Fibroblast of skin of left biceps (primary cell): ENCODE measurements at regions not wholly inside any gene's neighbourhood (a gene's known extent, or its start where the extent isn't known, plus 50 kb on each side); places are given as distances from the start of the nearest gene placed in this dataset.

Source experiments
- DNase-seq, 2 experiments: peaks; one replicate each; pipeline ENCODE4 v3.0.0-alpha.2; 2013; ENCODE audit warnings: low read depth in 2 of 2

DNA sequence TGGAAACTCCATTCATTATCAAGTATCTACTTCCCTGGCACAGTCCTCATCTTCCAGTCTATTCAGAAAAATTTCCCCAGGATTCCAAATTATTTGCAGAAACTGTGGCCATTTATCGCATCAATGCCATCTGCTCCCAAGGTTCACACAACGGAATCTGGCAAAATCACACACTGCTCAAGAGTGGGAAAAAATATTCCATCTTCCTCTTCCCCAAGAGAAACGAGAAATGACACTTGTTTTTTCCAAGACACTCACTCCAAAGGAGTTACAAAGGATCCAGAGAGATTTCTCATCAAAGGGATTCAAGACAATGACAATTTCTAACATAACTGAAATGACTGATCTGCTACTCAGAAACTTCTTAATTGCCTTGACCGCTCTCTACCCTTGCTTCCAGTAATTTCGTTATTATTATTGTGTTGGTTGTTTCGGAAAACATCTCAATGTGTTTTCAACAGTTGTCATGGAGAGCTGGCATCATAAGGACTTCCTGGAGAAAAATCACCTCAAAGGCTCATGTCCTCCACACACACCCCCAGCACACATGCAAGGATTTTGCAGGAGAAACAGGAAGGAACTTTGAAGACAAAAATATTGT, 128.0 kb downstream of the PSMG1 start:
- no peak for DNase-seq

GRCh38 chr21:39054066-39054465, 129.2 kb downstream of the PSMG1 start:
- no peak for DNase-seq

GRCh38 chr21:39053126-39053525, 130.1 kb downstream of the PSMG1 start:
- no peak for DNase-seq

- DNase-seq: no peak
Observed at GRCh38 chr21:39052718-39053117, 130.5 kb downstream of the PSMG1 start.

DNA sequence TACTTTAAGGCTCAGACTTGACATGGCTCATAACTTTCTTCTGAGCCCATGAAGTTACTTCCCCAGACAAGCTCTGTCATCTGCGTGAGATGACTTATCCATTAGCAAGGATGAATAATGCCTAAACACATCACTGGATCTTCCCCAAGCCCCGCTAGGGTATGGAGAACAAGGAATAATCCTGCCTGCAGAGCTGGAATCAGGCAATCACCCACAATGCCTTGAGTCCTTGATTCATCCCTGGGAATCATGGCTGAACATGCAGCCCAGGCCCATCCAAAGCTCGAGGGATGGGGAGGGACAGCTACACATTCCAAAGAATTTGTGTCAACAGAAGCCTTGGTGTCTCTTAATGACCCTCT, 131.7 kb downstream of the PSMG1 start:
- peak; percentile 36 to 54 for DNase-seq

DNA sequence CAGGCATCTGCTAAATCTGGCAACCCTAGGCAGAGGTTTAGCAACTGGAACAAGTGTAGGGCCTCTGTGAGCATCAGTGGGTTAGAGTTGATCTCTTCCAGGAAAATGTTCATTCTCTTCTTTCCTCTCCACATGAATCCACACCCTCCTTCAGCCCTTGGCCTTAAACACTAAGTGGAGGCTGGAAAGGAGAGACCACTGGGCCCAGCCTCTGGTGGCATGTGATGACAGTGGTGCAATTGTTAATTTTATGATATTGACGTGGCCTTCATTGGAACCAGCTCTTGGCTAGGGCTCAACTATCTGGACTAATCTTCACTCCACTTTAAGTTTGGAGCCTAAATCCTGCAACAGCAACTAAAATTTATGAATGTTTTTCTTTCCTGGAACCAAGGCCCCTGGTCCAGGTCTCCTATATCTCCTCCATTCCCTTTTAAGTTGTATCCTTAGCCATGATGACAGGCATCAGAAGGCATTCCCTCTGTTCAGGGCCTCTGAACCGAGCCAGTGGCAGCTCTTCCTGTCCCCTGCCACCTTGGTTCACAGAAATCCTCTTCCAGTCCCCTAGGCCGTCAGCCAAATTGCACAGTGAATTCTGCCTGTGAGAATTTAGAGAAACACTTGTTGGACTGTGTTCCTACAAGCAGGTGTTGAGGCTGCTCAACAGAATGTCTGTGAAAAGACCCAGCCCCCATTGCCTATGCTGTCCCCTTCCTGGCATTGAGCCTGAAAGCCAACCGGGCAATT, 132.2 kb downstream of the PSMG1 start:
- DNase-seq: no peak

DNA sequence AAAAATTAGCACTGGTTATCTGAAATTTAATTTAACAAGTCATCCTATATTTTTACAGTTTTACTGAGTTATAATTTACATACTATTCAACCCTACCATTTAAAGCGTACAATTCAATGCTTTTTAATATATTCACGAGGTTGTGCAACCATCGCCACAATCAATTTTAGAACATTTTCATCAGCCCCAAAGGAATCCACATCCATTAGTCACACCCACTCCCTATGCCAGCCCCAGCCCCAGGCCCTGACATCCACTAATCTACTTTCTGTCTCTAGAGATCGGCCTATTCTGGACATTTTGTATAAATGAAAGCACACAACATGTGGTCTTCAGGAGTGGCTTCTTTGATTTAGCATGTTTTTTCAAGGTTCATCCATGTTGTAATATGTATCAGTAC, 134.7 kb downstream of the PSMG1 start:
- peak in 1 of 2 experiments; percentile 26 for DNase-seq

DNA sequence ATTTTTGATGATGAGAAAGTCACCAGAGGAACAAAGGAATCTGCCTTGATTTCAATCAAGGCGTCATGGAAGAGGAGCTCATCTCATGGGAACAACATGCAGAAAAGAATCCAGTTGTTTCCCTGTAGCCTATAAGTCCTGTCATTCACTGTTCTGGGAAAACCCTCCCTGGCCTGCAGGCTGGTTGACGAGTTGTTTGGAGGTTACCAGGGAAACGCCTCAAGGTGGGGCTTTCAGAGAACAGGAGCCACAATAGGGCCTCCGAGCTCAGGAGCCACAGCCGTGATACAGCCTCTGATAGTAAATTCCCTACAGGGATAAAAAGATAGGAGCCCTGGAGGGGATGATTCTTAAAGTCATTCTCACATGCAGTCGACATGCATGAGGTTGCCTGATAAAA, 135.2 kb downstream of the PSMG1 start:
- no peak for DNase-seq

DNA sequence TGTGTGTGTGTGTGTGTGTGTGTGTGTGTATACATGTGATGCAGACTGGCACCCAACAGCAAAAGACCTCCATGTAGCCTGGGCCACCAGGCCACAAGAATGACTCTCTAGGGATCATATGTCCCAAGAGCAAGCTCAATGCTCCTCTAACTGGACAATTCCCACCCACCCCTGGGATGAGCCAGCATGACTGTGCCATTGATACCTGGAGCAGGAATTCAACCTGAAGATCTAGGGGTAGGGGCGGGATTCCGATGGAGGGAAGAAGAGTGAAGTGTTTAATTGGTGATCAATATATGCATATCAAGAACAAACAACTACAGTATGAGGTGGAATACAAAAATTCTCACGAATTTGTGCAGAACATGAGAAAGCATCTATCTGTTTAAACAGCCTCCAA, 136.2 kb downstream of the PSMG1 start:
- no peak for DNase-seq

- no peak for DNase-seq
Observed at GRCh38 chr21:39046236-39046916, 136.9 kb downstream of the PSMG1 start.

GRCh38 chr21:39041816-39042215, 141.4 kb downstream of the PSMG1 start:
- DNase-seq: no peak

- no peak for DNase-seq
Observed at GRCh38 chr21:39040494-39041110, 142.6 kb downstream of the PSMG1 start.

GRCh38 chr21:39037807-39038405, 145.3 kb downstream of the PSMG1 start:
- no peak for DNase-seq

DNA sequence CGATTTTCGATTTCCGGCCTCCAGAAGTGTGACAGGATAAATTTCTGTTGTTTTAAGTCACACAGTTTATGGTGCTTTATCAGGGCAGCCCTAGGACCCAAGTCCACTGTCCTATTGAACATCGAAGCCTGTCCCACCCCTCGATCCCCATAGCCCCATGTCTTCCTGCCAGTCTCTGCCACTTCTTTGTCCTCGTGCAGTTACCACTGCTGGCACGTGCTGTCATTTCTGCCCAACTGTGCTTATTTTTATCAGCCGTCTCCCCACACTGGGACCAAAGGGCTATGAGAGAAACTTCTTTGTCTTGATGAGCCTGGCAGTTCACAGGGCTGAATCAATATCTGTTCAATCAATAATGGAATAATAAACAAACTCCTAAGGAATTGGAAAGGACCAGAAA, 146.7 kb downstream of the PSMG1 start:
- DNase-seq: no peak

DNA sequence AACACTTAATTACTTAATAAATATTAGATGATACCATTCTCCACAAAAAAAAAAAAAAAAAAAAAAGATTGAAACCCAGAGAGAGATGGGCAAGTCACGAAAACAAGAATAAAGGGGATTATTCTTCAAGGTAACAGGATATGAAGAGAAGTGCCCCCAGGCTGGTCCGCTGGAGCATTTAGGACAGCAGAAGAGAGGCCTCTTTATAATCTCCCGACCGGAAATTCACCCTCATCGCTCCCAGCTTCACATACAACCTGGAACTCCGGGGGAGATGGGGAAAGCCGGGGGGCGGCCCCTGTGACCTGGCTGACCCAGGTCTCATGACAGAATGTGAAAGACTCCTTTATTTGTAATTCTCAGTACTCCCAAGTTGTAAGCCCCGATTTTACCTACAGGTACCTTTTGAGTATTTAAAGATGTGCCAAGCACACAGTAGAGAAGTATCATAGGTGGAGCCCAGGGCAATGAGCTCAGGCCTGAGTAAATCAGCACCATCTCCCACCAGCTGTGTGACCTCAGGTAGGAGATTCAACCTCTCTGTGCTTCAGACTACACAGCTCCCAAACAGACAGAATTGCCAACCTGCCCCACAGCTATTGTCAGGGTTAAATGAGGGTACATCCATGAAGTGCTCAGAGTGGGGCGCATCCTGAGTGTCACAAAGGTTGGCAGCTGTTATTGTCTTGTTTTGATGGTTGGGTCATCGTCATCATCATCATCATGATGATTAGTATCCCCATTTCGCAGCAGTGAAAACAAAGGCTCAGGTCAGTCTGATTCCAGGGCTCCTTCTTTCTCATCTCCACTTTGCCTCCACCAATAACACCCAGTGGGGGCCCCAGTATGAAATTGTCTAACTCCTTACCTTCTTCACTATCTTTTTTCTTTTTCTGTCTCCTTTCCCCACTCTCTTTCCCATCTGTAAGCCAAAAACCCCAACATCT, 148.4 kb downstream of the PSMG1 start:
- DNase-seq: no peak

DNA sequence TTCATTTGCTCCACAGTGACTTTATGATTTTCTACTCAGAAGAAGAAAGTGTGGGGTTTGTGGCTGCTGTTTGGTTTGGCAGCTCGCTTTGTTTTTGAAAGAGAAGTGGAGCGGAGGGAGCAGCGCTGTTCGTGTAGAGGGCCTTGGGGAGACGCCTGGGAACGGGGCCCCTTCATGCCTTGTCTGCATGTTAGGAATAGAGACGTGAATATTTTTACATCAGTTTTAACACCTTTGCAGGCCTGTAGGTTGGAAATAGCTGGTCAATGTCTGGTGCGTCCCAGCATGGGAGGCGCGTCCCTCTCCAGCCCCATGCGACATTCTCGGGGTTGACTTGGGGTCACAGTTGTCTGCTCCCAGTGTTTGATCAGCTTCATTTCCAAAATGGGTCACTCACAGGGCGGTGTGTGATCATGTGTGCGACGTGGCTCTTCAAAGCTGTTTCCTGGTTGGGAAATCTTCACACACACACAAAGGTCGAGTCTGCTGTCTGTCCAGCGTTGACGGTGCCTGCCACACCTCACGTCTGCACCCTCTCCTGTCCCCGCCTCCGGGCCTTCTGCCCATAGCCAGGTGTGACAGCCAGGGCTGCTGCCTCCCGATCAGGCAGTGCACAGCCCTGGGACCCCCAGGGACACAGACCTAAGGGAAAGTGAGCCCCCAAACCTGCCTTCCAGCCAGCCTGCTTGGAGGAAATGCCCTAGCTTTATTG, 149.2 kb downstream of the PSMG1 start:
- no peak for DNase-seq

DNA sequence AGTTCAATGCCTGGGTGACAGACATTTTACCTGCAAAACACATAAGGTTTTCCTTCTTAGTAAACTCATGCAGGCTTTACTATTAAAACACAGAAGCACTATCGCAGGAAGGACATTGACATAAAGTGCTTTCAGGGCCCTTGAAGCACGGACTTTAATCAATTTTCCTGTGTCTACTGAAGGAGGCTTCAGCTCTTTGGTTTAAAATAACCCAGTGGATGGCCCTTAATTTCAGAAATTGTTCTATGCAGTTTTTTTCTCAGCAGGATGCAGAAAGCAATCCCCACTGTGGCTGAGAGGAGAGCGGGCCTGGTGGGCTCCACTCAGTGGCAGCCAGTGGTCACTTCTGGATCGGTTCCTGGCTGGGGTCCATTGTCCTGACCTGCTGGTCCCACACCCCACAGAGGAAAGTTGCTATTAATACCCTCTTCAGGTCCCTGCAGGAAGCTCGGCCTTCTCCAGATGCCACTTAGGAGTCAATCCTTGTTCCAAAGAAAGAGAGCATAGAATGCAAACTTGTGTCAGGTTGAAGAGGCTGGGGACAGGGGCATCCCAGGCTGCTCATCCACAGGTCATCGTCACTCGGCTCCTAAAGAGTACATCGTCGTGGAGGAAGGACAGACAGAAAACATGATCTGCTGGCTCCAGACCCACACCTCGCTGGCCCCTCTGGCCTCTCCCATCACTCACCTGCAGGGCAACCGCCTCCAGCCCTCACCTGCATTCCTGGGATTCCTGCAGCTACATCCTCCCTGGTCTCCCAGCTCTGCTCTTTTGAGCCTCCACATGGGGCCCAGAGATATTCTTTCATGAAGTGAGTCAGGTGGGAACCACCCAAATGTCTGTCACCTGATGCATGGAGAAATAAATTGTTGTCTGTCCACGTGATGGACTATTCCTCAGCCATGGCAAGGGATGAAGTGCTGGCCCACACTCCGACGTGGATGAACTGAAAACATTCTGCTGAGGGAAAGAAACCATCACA, 153.1 kb downstream of the PSMG1 start:
- no peak for DNase-seq

DNA sequence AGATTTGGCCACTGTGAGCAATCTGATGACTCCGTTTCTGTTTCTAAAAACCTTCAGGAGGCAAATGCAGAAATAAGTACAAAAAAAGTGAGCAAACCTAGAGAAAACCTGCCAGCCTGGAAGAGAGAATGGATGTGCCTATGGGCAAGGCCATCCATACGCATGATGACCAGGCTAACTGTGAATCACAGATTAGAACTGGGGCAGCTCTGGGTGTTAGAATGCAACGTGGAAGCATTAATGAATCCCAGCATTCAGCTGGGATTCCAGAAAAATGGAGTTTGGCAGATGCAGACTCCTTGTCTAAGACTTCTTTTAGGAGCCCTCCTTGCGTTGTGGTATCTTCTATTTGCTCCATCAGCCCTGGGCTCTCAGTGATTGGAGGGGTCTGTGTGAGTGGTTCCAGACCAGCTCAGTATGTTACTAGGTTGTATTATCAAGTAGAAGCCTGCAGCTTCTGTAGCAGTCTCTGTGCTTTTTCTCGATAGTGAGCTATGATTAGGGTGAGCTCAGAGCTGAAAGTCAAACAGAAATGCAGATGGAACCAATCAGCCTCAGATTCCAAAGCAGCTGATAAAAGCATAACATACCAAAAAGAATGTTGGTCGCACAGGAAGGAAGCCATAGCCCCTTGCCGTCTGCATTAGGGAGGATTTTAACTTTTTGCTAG, 154.0 kb downstream of the PSMG1 start:
- peak; percentile 80 to 82 for DNase-seq

DNA sequence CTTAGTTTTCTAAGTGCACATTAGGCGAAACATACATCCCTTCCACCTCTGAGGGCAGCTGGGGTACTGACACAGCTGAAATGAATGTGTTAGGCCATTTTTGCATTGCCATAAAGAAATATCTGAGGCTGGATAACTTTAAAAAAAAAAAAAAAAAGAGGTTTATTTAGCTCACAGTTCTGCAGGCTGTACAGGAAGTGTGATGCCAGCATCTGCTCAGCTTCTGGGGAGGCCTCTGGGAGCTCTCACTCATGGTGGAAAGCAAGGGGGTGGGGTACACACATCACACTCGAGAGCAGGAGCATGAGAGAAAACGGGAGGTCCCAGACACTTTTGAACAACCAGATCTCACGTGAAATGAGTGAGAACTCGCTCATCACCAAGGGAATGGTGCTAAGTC, 158.1 kb downstream of the PSMG1 start:
- DNase-seq: no peak
